ENCODE measurements at regions not wholly inside any gene's neighbourhood (a gene's known extent, or its start where the extent isn't known, plus 50 kb on each side); places are given as distances from the start of the nearest gene placed in this dataset.

GRCh38 chr1:191517826-191518225 is 640.4 kb upstream of the RGS18 start:
- DNase-seq (ENCODE audit: low read depth, low spot score) (no peak), FAIRE-seq (no peak), ATAC-seq (no peak)
- in situ Hi-C loops (cut with MboI) (no loop called here), intact Hi-C loops (cut with micrococcal nuclease; ENCODE audit: unreplicated experiment) (no loop called here)
- H3K9ac ChIP-seq (ENCODE audit: control insufficient read depth, insufficient read depth, low read length) = no peak overlapping the region
- no peaks in the 10 kb centered on the region for H3K4me1 ChIP-seq (ENCODE audit: control insufficient read depth, insufficient read depth, low read length)
- no peak overlapping the region for H3K4me3 ChIP-seq
- no peak overlapping the region for H2AFZ ChIP-seq (ENCODE audit: control insufficient read depth, low read depth, low read length)
- no peaks in the 10 kb centered on the region for H3K9me3 ChIP-seq (replicated peaks; ENCODE audit: control insufficient read depth, insufficient read depth, low read length)
- ChIA-PET POLR2A (no interaction called here), SMC1A (ENCODE audit: uncharacterized antibody, unreplicated experiment) (no interaction called here), CTCF (no interaction called here), RAD21 (ENCODE audit: unreplicated experiment) (no interaction called here)
- no TSS peak for BruUV-seq (replicated peaks)
- H3K36me3 ChIP-seq (ENCODE audit: control insufficient read depth in 2 of 2, insufficient read depth in 2 of 2, low read length in 1 of 2) = no peaks in the 10 kb centered on the region
- no peak overlapping the region for H3K4me2 ChIP-seq (ENCODE audit: control insufficient read depth, insufficient read depth)
- no peaks in the 10 kb centered on the region for H3K27me3 ChIP-seq (replicated peaks in 1 of 2; ENCODE audit: control insufficient read depth in 2 of 2, insufficient read depth in 2 of 2, low read length in 1 of 2)
- no peaks in the 10 kb centered on the region for H4K20me1 ChIP-seq (ENCODE audit: control insufficient read depth, insufficient read depth)
- H3K27ac ChIP-seq (ENCODE audit: control insufficient read depth, insufficient read depth) = no peak overlapping the region
- no peaks in the 10 kb centered on the region for H3K79me2 ChIP-seq (ENCODE audit: control insufficient read depth, insufficient read depth, low read length)
- no peak for TF ChIP-seq NBN (IDR thresholded peaks at IDR 0.05)
- no peak for TF ChIP-seq ESRRA (IDR thresholded peaks at IDR 0.05; ENCODE audit: low read length)
- no peak for TF ChIP-seq SUZ12 (IDR thresholded peaks at IDR 0.05; ENCODE audit: unreplicated experiment)
- no peak for TF ChIP-seq MYB (IDR thresholded peaks at IDR 0.05; ENCODE audit: borderline replicate concordance, low read depth, low read length)
- no peak for TF ChIP-seq SRF (IDR thresholded peaks at IDR 0.05; ENCODE audit: low read depth in 2 of 2, low read length in 2 of 2)
- no peak for TF ChIP-seq NR2C2 (IDR thresholded peaks at IDR 0.05; ENCODE audit: borderline replicate concordance, control insufficient read depth, insufficient read length, low read depth)
- TF ChIP-seq MAX (IDR thresholded peaks at IDR 0.05; ENCODE audit: low read depth, low read length) = no peak
- no peak for TF ChIP-seq ZNF687 (IDR thresholded peaks at IDR 0.05)
- no peak for TF ChIP-seq RCOR1 (conservative IDR thresholded peaks at IDR 0.05; ENCODE audit: low read depth, low read length)
- TF ChIP-seq CEBPZ (IDR thresholded peaks at IDR 0.05; ENCODE audit: low read depth, low read length) = no peak
- TF ChIP-seq HDAC2 (IDR thresholded peaks at IDR 0.05) = no peak
- TF ChIP-seq ZBTB11 (CRISPR knock-in tag; IDR thresholded peaks at IDR 0.05) = no peak

All from GM12878 (cell line).